G401.6 (cell line): ENCODE measurements at regions not wholly inside any gene's neighbourhood (a gene's known extent, or its start where the extent isn't known, plus 50 kb on each side); places are given as distances from the start of the nearest gene placed in this dataset.
"Not testable (repeated sequence)": the region's sequence is repeated elsewhere in the genome, so short reads cannot be mapped to it uniquely, and the experiment has no call there.

Source experiments
- FAIRE-seq: peaks from 2 replicates; lab custom pipeline; 2012; peaks lifted over from hg19 to GRCh38; lab: Jason Lieb, UNC

DNA sequence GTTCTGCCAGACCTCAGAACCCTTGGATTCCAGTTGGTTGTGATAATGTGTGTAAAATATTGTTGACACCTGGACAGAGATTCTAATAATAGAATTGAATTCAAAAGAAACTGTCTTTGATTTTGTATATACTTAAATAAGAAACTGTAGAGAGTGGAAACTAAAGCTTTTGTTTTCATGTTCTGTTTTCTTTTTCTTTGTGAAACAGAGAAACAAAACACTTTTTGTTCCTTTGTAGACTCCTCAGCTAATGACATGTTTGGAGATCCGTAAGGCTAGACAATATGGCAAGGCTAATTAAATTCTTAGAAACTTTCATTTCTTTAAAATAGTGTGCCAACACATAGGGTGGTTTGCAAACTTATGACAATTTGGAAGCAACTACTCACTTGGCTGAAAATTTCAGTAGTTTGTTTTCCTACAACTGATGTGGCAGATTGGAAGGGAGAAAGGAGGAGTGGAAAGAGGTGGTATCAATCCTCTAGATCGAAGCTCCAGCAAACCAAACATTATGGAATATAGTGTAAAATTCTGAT, 90.9 kb upstream of the FAT1 start:
- no peak for FAIRE-seq

DNA sequence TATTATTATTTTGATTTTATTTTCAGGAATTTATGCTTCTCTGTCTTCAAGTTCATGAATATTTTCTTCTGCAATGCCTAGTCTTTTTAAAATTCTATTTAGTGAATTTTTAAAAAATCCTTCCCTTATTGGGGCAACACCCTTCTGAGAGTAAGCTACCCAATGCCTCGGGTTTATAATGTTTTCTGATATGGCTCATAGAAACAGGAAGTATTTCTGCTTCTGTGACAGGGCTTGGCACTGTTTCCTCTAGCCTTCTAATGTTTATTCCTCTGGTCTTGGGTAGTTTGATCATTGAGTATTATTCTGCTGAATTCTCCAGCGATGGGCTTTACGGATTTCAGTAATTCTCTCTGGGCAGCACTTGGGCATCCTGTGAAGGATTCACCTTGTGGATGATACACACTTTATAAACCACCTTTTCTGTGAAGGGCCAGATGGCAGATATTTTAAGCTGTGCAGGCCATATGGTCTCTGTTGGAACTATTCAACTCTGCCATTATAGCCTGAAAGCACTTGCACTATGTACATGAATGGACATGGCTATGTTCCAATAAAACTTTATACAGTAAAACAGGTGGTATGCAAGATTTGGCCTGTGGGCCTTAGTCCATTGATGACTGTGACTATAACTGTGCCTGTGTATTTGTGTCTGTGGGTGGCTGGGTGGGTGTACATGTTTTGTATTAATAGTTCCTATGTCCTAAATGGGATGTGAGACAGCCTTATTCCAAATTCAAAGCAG, 95.9 kb upstream of the FAT1 start:
- no peak for FAIRE-seq

DNA sequence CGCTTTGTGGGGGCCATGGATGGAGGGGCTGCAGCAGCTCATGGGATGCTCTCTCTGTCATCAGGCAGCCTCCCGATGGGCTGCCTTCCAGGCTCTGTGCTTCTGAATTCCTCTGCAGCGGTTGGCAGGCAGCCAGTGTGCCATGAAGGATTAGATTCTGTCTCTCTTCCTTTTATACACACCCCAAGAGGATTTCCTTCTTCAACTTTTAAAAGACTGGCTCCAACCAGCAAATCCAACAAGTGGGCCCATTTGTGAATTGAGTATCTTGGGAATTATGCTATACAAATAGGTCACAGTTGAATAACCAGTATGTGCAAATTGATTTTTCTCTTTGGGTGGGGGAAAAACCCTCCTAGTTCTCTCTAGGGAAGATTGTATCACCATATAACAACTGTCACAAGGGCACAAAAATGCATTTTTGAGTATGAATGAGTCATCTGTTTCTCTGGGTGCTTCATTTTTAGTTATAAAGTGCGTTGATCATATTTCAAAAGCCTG, 96.8 kb upstream of the FAT1 start:
- FAIRE-seq = no peak

DNA sequence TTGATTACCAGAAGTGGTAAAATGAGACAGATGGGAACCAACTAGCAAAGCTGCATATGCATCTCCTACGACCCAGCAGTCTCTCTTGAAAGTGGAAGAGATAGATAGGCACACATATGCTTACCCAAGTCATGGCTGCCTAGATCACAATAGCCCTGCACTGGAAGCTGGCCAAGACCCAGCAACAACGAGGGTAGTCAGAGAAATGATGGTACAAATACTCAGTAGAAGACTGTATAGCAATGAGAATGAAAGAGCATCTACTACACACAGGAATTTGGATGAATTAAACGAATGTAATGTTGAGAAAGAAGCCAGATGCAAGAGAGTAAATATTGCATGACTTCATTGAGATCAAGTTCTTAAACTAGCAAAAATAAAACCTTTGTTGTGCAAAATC, 100.3 kb upstream of the FAT1 start:
- no peak for FAIRE-seq

DNA sequence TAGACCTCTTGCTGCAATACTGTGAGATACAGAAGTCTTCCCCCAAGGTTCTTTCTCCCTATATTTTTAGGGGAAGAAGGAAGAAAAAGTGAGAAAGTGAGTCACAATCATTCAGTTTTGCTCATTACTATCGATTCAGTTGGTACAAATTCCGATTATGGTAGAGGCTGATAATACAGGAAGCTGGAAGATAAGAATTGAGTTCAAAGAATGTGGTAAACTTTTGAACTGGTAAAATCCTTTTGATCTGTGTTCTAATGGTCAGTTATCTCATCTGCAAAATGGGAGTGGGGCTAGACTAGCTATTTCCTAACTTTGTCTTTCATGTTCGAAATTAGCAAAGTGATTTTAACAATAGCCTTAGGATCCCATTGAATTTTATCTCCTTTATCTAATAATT, 101.4 kb upstream of the FAT1 start:
- FAIRE-seq = no peak

DNA sequence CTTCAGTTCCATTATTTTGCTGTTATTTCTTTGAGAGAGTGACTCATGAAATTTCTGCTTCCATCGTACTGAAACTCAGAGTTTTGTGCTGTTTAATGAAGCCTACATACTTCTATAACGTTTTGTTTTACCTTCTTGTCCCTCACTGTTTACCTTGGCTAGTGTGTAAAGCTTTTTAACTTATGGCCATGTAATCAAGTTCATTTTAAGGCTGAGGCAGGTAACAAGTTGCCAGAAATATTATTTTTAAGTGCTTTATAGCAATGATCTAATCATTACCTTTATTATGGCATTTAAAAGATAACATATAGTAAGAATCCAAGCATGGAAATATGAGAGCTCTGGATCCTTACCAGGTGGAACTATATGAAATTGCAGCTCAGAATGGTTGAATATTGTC, 102.3 kb upstream of the FAT1 start:
- FAIRE-seq = no peak

DNA sequence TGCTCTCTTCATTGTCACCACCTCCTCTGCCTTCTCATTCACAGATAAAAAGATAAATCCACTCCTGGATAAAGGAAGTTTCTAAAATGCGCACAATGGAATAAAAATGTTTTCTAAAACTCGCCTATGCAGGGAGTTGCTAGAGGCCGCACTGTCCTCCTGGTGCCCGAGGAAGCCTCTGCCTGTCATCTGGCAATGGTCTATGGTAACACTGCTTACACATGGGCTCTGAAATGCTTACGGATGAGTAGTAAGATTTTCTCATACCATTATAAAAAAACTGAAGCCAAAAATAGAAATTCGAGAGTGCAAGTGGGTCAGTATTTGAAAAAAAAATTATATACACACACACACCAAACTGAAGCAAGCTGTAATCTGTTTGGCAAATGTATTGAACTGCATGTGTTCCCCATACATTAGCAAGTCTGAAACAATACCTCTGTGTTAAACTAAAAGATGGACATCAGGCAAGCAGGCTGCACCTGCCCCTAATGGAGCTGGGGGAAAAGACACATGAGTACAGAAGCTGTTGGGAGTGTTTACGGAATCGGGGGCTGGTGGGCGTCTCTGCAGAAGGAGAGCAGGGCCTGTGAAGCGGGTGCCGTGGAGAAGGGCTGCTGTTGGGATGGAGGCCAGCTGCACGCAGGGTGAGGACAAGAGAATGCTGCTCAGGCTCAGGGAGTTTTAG, 103.3 kb upstream of the FAT1 start:
- no peak for FAIRE-seq

DNA sequence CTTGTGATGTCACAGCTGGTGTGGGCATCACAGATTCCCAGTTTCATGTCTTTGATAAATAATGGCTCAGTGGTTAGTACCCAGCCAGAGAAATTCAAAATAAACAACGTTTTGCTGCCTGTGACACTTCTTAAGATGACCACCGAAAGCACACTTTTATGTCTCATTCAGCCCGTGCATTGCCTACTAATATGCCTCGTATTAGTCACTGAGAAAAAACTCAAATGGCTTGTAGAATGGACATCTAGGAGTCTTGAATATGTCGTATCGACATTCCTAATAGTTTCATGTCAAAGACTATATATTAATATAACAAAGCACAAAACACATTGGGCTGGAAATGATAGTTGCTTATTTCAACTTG, 103.9 kb upstream of the FAT1 start:
- FAIRE-seq = no peak

DNA sequence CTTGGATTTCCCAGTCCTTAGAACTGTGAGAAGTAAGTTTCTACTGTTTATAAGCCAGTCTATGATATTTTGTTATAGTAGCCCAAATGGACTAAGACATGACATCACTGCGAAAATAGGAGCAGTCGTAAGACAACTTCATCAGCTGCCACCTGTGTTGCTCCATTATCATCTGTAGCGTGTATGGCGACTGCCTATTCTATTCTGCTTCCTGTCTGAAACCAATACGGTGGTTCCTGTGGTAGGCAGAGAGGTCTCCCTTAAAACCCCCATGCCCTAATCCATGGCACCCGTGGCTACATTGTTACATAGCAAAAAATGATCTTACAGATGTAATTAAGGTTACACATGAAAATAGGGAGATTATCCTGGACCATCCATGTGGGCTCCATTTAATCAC, 105.4 kb upstream of the FAT1 start:
- no peak for FAIRE-seq

DNA sequence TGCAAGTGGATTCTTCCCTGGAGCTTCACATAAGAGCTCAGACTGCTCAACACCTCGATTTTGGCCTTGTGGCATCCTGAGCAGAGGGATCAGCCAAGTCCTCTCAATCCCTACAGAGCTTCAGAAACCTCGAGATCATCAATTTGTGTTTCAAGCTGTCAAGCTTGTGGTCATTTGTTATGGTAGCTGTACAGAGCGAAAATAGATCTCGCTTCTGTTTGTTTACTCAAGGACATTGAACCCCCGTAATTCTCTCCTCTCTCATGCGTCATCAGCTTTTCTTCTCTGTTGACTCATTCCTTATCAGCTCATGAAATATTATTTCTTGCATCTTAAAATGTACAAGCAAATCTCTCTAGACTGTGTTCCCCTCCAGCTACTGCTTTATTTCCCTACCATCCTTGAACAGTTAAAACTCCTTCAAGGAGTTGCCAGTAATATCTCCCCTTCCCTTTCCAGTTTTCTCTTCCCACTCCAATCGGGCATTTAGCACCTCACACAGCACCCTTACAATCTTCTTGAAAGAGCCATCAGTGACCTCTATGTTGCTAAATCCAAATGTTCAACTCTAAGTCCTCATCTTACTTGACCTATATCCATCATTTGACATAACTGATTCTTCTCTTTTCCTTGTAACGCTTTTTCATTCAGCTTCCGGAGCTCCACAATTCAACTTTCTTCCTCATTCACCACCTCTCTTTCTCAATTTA, 106.2 kb upstream of the FAT1 start:
- FAIRE-seq = no peak

DNA sequence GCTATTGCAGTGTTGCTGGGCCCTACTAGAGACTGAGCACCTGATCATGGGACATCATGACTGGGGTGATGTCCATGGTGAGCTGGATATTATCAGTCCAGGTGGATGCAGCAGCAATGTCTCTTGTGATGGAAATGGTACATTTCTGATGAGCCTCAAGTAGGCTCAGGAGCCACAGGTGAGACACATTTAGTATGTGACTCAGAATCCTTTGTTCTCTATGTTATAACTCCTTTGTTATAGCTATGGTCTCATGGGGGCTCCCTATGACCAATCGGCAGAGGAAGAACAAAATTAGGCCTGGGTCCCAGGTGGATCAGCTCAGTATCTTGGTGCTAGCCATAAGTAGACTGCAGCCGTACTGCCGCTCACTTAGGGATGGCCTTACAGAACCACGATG, 107.9 kb upstream of the FAT1 start:
- no peak for FAIRE-seq

DNA sequence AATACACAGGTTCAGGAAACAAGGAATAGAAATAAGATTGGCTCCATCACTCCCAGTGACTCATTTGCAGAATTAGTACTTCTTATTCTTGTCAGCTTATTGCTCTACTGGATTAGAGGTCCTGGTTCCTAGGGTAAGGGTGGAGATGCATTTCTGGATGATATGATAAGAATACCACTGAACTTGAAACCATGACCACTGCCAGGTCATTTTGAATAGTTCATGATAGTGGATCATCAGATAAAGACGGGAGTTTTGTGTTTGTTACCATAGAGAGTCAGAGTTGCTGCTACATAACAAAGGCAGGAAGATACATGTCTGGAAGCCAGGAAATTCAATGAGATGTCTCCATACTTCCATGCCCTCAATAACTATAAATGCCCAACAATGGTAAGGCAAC, 109.2 kb upstream of the FAT1 start:
- no peak for FAIRE-seq

DNA sequence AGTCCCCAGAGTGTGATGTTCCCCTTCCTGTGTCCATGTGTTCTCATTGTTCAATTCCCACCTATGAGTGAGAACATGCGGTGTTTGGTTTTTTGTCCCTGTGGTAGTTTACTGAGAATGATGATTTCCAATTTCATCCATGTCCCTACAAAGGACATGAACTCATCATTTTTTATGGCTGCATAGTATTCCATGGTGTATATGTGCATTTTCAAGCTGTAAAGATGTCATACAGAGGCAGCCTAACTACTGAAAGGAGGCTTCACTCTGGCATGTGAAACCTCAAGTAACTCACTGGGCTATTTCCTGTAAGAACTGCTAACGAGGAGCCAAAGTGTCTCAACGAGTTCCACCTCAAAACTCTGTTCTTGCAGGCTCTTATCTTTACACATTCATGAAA, 113.8 kb upstream of the FAT1 start:
- FAIRE-seq = not testable (repeated sequence)

DNA sequence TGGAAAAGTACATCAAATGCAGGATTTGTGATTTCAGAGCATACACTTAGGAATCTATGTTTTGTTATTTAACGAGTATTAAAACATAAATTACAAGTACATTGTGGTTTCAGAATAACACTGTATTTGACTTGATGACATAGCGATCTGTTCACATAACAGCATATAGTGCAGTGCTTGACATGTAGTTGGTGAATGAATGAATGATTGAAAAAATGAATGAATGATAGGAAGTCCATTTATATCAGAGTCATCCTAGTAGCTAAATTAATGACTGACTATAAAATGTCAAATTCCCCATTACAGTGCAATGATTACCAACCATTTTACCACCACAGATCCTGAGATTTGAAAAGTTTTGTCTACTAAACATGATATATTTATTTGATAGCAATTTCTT, 114.6 kb upstream of the FAT1 start:
- FAIRE-seq = no peak

DNA sequence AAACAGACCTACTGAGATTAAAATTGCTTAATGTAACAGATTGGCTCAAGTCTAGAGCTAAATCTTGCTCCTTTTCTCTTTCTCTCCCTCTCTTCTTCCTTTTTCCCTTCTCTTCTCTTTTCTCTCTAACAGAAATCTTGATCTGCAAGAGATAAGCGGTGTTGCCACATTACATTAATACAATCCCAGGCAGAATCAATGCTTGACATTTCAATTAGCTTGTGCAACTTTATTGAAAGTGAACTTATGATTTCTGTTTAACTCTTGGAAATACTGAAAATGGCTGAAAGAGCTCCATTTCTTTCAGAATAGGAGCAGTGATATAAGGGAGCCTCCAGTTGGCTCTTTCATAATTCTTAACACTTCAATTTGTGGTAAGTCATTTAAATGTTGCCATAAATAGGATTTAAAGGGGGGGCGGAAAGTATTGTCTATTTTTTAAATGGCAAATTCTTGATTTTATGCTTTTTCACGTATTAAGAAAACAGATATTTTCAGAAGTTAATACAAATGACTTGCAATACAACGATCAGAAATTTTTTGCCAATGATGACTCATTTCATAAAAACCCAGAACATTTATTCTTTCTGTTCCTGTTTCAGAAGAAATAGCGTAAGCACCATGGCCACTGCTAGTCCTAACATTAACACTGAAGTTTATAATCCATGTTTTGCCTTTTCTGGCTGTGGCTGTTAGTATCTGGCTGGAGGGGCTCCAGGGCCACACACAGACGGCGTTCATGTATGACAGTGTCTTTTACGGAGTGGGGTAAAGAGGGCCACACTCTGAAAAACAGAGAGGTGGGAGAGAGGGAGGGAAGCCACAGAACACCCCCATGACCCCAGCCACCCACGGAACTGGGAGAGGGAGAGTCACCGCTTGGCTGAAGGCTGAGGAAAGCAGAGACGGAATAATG, 115.7 kb upstream of the FAT1 start:
- FAIRE-seq = no peak

DNA sequence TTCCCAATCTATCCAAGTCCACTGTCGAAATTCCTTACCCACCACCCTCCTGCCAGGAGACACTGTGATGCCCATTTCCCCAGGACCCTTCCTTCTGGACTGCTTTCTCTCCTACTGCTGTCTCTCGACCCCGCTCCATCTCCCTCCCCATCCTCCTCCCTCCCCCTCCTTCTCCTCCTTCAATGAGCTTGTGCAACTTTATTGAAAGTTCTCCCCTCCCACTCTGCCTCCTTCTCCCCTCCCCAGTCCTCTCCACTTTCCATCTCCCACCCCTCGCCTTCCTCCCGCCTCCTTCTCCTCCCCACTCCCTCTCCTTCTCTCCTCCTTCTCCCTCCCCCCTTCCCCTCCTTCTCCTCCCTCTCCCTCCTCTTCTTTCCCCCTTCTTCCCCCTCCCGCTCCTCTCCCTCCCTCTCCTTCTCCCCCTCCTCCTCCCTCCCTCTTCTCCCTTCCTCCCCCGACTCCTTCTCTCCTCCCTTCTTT, 116.6 kb upstream of the FAT1 start:
- FAIRE-seq = no peak

DNA sequence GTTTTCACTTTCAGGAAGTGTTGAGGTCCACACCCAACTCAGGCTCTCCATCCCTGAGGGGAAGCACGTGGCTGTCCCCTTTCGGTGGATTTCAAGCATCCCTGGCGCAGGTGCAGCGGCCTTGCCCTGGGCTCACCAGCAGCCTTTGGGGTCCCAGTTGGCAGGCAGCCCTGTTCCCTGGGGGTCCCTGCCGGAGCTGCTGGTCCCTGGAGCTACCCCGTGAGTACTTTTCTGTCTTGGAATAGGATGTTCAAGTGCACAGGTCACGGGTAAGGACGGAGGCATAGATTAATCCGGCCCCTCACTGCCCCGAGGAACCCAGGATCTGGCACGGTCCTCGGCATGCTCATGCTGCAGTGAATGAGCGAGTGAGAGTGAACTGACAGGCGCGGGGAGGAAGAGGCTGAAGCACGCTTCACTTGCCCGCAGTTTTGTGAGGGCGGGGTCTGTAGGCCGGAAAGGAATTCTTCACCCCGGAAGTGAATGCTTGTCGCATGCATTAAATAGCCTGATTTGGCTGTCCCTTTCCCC, 117.2 kb upstream of the FAT1 start:
- FAIRE-seq = no peak

DNA sequence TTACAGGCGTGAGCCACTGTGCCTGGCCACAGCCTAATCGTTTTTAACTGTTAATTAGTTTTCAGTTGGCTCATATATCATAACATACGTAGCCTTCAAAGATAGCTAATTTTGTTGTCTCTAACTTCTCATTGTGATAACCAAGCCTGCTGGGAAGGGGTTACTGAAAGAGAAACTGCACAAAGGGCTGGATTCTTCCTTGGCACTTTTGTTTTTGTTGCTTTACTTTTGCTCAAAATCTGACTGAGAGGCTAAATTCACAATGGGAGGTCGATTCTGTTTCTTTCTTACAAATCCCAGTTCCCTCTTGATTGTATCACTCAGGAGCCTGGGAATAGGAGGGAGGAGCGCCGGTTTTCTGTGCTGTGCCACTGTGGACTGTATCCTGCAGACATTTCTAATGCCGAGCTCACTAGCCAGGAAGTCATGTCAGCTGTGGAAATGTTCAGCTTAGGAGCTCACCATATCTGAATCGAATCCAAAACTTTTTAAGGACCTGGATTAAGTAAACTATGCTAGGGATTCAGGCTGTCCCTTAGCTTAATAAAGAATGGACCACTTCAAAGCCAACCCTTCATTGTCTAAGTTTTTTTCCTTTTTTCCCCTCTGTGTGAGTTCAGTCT, 120.5 kb upstream of the FAT1 start:
- FAIRE-seq = no peak

DNA sequence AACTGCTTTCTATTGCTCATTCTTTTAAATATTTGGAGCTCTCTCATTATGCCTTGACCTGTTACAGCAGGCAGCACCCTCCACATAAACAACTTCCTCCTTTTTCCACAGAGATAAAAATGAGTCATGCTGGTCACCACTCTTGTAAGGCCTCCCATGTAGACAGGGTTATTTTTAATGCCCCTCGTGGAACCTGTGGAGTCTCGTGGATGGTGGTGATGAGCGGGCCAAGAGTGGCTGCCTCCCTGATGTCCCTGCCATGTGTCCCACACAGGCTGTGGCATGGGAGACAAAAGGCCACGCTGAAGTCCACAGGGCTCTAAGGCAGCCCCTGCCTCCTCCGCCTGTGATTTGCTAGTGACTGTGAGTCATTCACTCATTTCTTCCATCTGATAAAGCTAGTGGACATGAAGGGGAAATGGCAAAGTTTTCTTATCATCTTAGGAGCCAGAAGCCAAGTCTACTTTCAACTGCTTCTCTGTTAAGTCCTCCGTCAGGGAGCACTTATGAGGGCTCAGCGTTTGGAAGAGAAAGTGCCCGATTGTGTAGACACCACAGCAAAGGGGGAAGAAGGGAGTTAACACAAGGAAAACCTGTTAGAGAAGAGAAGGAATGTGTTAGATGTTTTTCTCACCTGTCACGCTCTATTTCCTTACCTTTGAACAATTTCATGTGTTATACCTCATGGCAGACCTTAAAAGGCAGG, 121.6 kb upstream of the FAT1 start:
- FAIRE-seq = no peak

DNA sequence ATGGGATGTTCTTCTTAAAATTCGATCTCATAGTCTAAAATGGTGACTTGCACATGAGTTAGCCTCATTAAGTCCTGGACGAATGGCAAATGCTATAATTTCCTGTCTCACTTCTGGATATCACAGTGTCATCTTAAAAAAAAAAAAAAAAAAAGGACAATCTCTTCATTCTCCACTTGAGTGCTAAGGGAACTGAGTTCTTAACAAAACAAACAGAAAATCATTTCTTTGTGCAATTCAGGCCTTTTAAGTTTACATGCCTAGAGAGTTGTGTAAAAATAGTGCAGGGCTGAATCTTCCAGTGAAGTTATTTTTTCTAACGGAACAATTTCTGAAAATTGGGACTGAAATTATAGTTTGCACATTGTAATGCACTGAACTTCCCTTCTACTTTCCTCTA, 122.8 kb upstream of the FAT1 start:
- no peak for FAIRE-seq
